ENCODE measurements at regions not wholly inside any gene's neighbourhood (a gene's known extent, or its start where the extent isn't known, plus 50 kb on each side); places are given as distances from the start of the nearest gene placed in this dataset.

DNA sequence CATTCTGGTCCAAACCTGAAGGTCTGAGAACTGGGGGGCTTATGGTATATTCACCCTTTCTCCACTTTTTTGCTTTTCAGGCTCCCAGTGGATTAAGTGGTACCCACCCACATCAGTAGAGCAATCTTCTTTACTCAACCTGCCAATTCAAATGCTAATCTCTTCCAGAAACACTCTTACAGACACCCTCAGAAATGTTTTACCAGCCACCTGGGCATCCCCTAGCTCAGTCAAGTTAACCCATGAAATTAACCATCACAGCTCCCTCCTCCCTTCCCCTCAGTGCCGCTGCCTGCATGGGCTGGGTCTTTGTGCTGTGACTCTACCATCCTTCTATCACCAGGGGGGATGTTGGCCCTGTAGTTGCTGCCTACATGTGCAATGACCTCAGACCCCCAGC lies 398.7 kb downstream of the BUD13 start:
- TF ChIP-seq, protein P1, sequence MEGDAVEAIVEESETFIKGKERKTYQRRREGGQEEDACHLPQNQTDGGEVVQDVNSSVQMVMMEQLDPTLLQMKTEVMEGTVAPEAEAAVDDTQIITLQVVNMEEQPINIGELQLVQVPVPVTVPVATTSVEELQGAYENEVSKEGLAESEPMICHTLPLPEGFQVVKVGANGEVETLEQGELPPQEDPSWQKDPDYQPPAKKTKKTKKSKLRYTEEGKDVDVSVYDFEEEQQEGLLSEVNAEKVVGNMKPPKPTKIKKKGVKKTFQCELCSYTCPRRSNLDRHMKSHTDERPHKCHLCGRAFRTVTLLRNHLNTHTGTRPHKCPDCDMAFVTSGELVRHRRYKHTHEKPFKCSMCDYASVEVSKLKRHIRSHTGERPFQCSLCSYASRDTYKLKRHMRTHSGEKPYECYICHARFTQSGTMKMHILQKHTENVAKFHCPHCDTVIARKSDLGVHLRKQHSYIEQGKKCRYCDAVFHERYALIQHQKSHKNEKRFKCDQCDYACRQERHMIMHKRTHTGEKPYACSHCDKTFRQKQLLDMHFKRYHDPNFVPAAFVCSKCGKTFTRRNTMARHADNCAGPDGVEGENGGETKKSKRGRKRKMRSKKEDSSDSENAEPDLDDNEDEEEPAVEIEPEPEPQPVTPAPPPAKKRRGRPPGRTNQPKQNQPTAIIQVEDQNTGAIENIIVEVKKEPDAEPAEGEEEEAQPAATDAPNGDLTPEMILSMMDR (conservative IDR thresholded peaks at IDR 0.05 in 1 of 2, IDR thresholded peaks at IDR 0.05 in 1 of 2; ENCODE audit: extremely low read depth in 1 of 2, insufficient read depth in 1 of 2, low read depth in 1 of 2, low read length in 2 of 2) = no peak
- TF ChIP-seq EZH2 (IDR thresholded peaks at IDR 0.05; ENCODE audit: borderline replicate concordance, low read length) = no peak

Data from mammary epithelial cell (primary cell).